Gastroesophageal sphincter (tissue), 3 donors: ENCODE measurements at regions not wholly inside any gene's neighbourhood (a gene's known extent, or its start where the extent isn't known, plus 50 kb on each side); places are given as distances from the start of the nearest gene placed in this dataset.

Experiments
- CTCF ChIP-seq, 4 experiments: fragments of 200-600 bp in 2 of 4; fragments of 450-650 bp in 2 of 4; sonication (generic) in 1 of 4; IDR thresholded peaks; one replicate each; pipeline ENCODE4 v1.5.1; 2017 to 2019; ENCODE audit warnings: antibody characterized with exemption in 4 of 4, mild to moderate bottlenecking in 2 of 4, moderate library complexity in 2 of 4
- EP300 ChIP-seq: sonication (generic); formaldehyde crosslinking; IDR thresholded peaks from one replicate; pipeline ENCODE4 v1.6.1; 2017; ENCODE audit warnings: antibody characterized with exemption, mild to moderate bottlenecking
- POLR2A ChIP-seq, 2 donors: fragments of 450-650 bp; IDR thresholded peaks; one replicate each; pipeline ENCODE4 v1.6.1; 2017; ENCODE audit warnings: antibody characterized with exemption in 2 of 2, mild to moderate bottlenecking in 2 of 2, moderate library complexity in 1 of 2
- POLR2AphosphoS5 ChIP-seq: sonication (generic); formaldehyde crosslinking; IDR thresholded peaks from one replicate; pipeline ENCODE4 v1.6.1; 2017; ENCODE audit warnings: antibody characterized with exemption

DNA sequence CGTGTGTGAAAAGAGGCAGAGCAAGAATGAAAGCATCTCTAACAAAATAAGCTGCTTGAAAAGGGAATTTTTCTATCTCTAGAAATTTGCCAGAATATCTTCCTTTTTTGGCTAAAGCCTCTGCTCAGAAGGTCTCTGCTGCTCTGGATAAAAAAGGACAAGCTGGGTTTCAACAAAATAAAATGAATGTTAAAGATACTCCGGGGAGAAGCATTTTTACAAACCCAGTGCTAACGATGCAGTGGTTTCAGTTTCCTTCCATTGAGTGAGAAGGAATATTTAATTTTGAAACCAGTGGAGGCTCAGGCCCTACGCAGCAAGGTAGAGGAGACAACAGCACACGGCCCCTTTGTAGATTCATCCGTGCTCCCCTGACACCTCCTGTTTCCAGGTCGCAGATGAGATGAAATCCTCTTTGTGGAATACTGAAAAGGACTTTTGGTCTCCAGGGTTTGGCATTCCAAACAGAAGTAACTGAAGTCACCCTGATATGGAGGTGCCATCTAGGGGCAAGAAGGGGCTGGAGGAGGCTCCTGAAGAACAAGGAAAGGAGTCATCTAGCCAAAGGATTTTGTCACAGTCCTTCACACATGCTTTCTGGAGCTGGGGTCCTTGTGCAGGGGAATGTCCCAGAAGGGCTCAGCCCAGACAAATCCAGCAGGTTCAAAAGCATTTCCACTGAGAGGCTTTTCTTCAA is 65.7 kb upstream of the SYT6 start:
- peak in 1 of 4 experiments; percentile 45 for TF ChIP-seq CTCF (IDR thresholded peaks at IDR 0.05)
- no peak for TF ChIP-seq POLR2A (IDR thresholded peaks at IDR 0.05)
- TF ChIP-seq EP300: no peak
- TF ChIP-seq POLR2AphosphoS5: no peak
